ENCODE measurements at regions not wholly inside any gene's neighbourhood (a gene's known extent, or its start where the extent isn't known, plus 50 kb on each side); places are given as distances from the start of the nearest gene placed in this dataset.
A peak's percentile ranks its signal among the peaks of the same experiment; 100 is the strongest.
"Not testable (repeated sequence)": the region's sequence is repeated elsewhere in the genome, so short reads cannot be mapped to it uniquely, and the experiment has no call there.

GRCh38 chr6:134766497-134766896 lies 183.4 kb downstream of the ALDH8A1 start:
- H4K20me1 ChIP-seq (replicated peaks; ENCODE audit: control insufficient read depth, extremely low read depth, insufficient read depth, low read length), result no peaks in the 10 kb centered on the region
- no peak overlapping the region for H3K4me2 ChIP-seq (ENCODE audit: insufficient read depth, low read length)
- H3K27me3 ChIP-seq (ENCODE audit: control insufficient read depth in 2 of 2, insufficient read depth in 2 of 2, low read length in 2 of 2), result no peaks in the 10 kb centered on the region
- POLR2A ChIA-PET, result no interaction called here
- BruUV-seq (replicated peaks), result no TSS peak
- dilution Hi-C loops (cut with MboI; ENCODE audit: extremely low pct_ligation_motif_present, low sequenced_read_pairs) (no loop called here), intact Hi-C loops (cut with micrococcal nuclease) (no loop called here)
- H2AFZ ChIP-seq (ENCODE audit: low read depth, low read length), result no peak overlapping the region
- H3K9me1 ChIP-seq (replicated peaks; ENCODE audit: control insufficient read depth, extremely low read depth, insufficient read depth, low read length), result no peaks in the 10 kb centered on the region
- DNase-seq (ENCODE audit: low read depth, low spot score) (no peak), FAIRE-seq (no peak)
- no peak overlapping the region for H3K4me3 ChIP-seq (replicated peaks in 1 of 3; ENCODE audit: insufficient read depth in 1 of 3, low read depth in 1 of 3, low read length in 3 of 3)
- CTCF ChIA-PET, result no interaction called here
- H3K4me1 ChIP-seq (ENCODE audit: control insufficient read depth, extremely low read depth, insufficient read depth, low read length), result no peaks in the 10 kb centered on the region
- no peaks in the 10 kb centered on the region for H3K79me2 ChIP-seq (ENCODE audit: control insufficient read depth, insufficient read depth, low read length)
- no peaks in the 10 kb centered on the region for H3K36me3 ChIP-seq (ENCODE audit: control insufficient read depth in 2 of 2, extremely low read depth in 1 of 2, insufficient read depth in 2 of 2, low read length in 2 of 2)
- H3K27ac ChIP-seq (ENCODE audit: insufficient read depth, low read depth, low read length), result no peak overlapping the region
- no peaks in the 10 kb centered on the region for H3K9me3 ChIP-seq (replicated peaks; ENCODE audit: control insufficient read depth, insufficient read depth, low read length)
- TF ChIP-seq GATA2 (IDR thresholded peaks at IDR 0.05; ENCODE audit: insufficient read depth, insufficient read length, low read depth, low read length) (no peak), POLR2A (IDR thresholded peaks at IDR 0.05; ENCODE audit: low read depth, low read length) (no peak)
- H3K9ac ChIP-seq (replicated peaks; ENCODE audit: extremely low read depth, insufficient read depth, low read length), result no peak overlapping the region

GRCh38 chr6:134764741-134765140 lies 185.2 kb downstream of the ALDH8A1 start:
- no peak for TF ChIP-seq GATA2 (IDR thresholded peaks at IDR 0.05; ENCODE audit: insufficient read depth, insufficient read length, low read depth, low read length)
- TF ChIP-seq JUN (IDR thresholded peaks at IDR 0.05; ENCODE audit: borderline replicate concordance, insufficient read depth, insufficient read length, low read depth), result no peak
- TF ChIP-seq, protein P1, sequence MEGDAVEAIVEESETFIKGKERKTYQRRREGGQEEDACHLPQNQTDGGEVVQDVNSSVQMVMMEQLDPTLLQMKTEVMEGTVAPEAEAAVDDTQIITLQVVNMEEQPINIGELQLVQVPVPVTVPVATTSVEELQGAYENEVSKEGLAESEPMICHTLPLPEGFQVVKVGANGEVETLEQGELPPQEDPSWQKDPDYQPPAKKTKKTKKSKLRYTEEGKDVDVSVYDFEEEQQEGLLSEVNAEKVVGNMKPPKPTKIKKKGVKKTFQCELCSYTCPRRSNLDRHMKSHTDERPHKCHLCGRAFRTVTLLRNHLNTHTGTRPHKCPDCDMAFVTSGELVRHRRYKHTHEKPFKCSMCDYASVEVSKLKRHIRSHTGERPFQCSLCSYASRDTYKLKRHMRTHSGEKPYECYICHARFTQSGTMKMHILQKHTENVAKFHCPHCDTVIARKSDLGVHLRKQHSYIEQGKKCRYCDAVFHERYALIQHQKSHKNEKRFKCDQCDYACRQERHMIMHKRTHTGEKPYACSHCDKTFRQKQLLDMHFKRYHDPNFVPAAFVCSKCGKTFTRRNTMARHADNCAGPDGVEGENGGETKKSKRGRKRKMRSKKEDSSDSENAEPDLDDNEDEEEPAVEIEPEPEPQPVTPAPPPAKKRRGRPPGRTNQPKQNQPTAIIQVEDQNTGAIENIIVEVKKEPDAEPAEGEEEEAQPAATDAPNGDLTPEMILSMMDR (IDR thresholded peaks at IDR 0.05; ENCODE audit: extremely low read depth in 1 of 2, insufficient read depth in 1 of 2, low read depth in 1 of 2, low read length in 2 of 2), result no peak
- no peak for TF ChIP-seq MYC (IDR thresholded peaks at IDR 0.05; ENCODE audit: low read depth, low read length)
- TF ChIP-seq POLR2AphosphoS5 (IDR thresholded peaks at IDR 0.05; ENCODE audit: insufficient read depth, low read depth, low read length), result no peak
- TF ChIP-seq FOS (IDR thresholded peaks at IDR 0.05; ENCODE audit: borderline replicate concordance, insufficient read depth, low read length), result no peak
- no peak for TF ChIP-seq EZH2 (IDR thresholded peaks at IDR 0.05; ENCODE audit: borderline replicate concordance, low read depth, low read length, severe bottlenecking)
- TF ChIP-seq, protein P2, sequence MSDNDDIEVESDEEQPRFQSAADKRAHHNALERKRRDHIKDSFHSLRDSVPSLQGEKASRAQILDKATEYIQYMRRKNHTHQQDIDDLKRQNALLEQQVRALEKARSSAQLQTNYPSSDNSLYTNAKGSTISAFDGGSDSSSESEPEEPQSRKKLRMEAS (IDR thresholded peaks at IDR 0.05; ENCODE audit: insufficient read depth, insufficient read length), result no peak
- TF ChIP-seq POLR2A (IDR thresholded peaks at IDR 0.05; ENCODE audit: low read depth, low read length), result no peak
- FAIRE-seq (peak; percentile 15), DNase-seq (ENCODE audit: low read depth, low spot score) (no peak)
- no peaks in the 10 kb centered on the region for H3K9me3 ChIP-seq (replicated peaks; ENCODE audit: control insufficient read depth, insufficient read depth, low read length)
- ChIA-PET CTCF (interaction anchor here (1.4 kb wide), 1 partner anchor 124 kb away, joined by 3 read pairs; no protein-coding TSS in a partner anchor), POLR2A (no interaction called here)
- dilution Hi-C loops (cut with MboI; ENCODE audit: extremely low pct_ligation_motif_present, low sequenced_read_pairs), result no loop called here
- H3K27me3 ChIP-seq (ENCODE audit: control insufficient read depth in 2 of 2, insufficient read depth in 2 of 2, low read length in 2 of 2), result no peaks in the 10 kb centered on the region
- no peak overlapping the region for H3K4me3 ChIP-seq (replicated peaks in 1 of 3; ENCODE audit: insufficient read depth in 1 of 3, low read depth in 1 of 3, low read length in 3 of 3)
- no peaks in the 10 kb centered on the region for H4K20me1 ChIP-seq (replicated peaks; ENCODE audit: control insufficient read depth, extremely low read depth, insufficient read depth, low read length)
- H3K9ac ChIP-seq (replicated peaks; ENCODE audit: extremely low read depth, insufficient read depth, low read length), result no peak overlapping the region
- H3K4me2 ChIP-seq (ENCODE audit: insufficient read depth, low read length), result no peak overlapping the region
- intact Hi-C loops (cut with micrococcal nuclease), result no loop called here
- H3K4me1 ChIP-seq (ENCODE audit: control insufficient read depth, extremely low read depth, insufficient read depth, low read length), result no peaks in the 10 kb centered on the region
- H2AFZ ChIP-seq (ENCODE audit: low read depth, low read length), result no peak overlapping the region
- H3K9me1 ChIP-seq (replicated peaks; ENCODE audit: control insufficient read depth, extremely low read depth, insufficient read depth, low read length), result no peaks in the 10 kb centered on the region
- H3K79me2 ChIP-seq (ENCODE audit: control insufficient read depth, insufficient read depth, low read length), result no peaks in the 10 kb centered on the region
- BruUV-seq (replicated peaks), result no TSS peak
- no peaks in the 10 kb centered on the region for H3K36me3 ChIP-seq (ENCODE audit: control insufficient read depth in 2 of 2, extremely low read depth in 1 of 2, insufficient read depth in 2 of 2, low read length in 2 of 2)
- H3K27ac ChIP-seq (ENCODE audit: insufficient read depth, low read depth, low read length), result no peak overlapping the region

- H3K4me1 ChIP-seq (ENCODE audit: control insufficient read depth, extremely low read depth, insufficient read depth, low read length); intact Hi-C loops (cut with micrococcal nuclease); DNase-seq (ENCODE audit: low read depth, low spot score); FAIRE-seq; H3K36me3 ChIP-seq (ENCODE audit: control insufficient read depth in 2 of 2, extremely low read depth in 1 of 2, insufficient read depth in 2 of 2, low read length in 2 of 2); H3K9me1 ChIP-seq (replicated peaks; ENCODE audit: control insufficient read depth, extremely low read depth, insufficient read depth, low read length); H3K27ac ChIP-seq (ENCODE audit: insufficient read depth, low read depth, low read length); H4K20me1 ChIP-seq (replicated peaks; ENCODE audit: control insufficient read depth, extremely low read depth, insufficient read depth, low read length); H3K79me2 ChIP-seq (ENCODE audit: control insufficient read depth, insufficient read depth, low read length); BruUV-seq (replicated peaks); H3K9me3 ChIP-seq (replicated peaks; ENCODE audit: control insufficient read depth, insufficient read depth, low read length); H3K4me2 ChIP-seq (ENCODE audit: insufficient read depth, low read length); CTCF ChIA-PET; H3K27me3 ChIP-seq (ENCODE audit: control insufficient read depth in 2 of 2, insufficient read depth in 2 of 2, low read length in 2 of 2); H3K4me3 ChIP-seq (replicated peaks in 1 of 3; ENCODE audit: insufficient read depth in 1 of 3, low read depth in 1 of 3, low read length in 3 of 3); POLR2A ChIA-PET; H2AFZ ChIP-seq (ENCODE audit: low read depth, low read length); H3K9ac ChIP-seq (replicated peaks; ENCODE audit: extremely low read depth, insufficient read depth, low read length); dilution Hi-C loops (cut with MboI; ENCODE audit: extremely low pct_ligation_motif_present, low sequenced_read_pairs): not testable (repeated sequence)
Measured at GRCh38 chr6:134763575-134763974, 186.3 kb downstream of the ALDH8A1 start.

Data from endothelial cell of umbilical vein (primary cell).